ENCODE measurements at regions not wholly inside any gene's neighbourhood (a gene's known extent, or its start where the extent isn't known, plus 50 kb on each side); places are given as distances from the start of the nearest gene placed in this dataset.

GRCh38 chr2:144152817-144153271 lies 367.1 kb downstream of the ZEB2 start:
- ATAC-seq (peak; percentile 31), DNase-seq (ENCODE audit: low spot score in 2 of 2) (no peak)
- Mint-ChIP-seq H3K4me1 (peaks cover 20% of the 10 kb centered on the region), H3K36me3 (peaks cover 5% of the 10 kb centered on the region), H3K9me3 (no peaks in the 10 kb centered on the region), H3K27ac (no peak overlapping the region), H3K4me3 (no peak overlapping the region)

DNA sequence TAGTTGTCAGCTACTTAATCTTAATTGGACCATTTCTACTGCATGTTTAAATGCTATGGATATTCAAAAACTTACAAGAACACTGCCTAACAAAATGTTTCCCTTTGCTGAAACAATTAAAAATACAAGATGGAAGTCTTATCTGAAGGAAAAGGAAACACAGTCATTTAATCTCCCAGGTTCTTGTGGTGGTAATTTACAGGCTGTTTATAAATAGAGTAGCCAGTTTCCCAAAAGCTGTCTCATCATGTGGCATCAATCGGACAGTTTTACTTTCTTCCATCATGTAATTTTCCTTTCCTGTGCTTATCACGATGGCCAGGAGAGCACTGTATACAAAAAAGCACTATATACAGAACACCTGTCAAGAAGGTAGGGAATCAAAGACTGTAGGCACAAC lies 368.1 kb downstream of the ZEB2 start:
- Mint-ChIP-seq H3K36me3 (peaks cover 5% of the 10 kb centered on the region), H3K4me3 (no peak overlapping the region), H3K4me1 (peaks cover 14% of the 10 kb centered on the region), H3K27ac (no peak overlapping the region), H3K9me3 (no peaks in the 10 kb centered on the region)
- DNase-seq (ENCODE audit: low spot score in 2 of 2), result no peak
- no peak for ATAC-seq

- no peak for ATAC-seq
- Mint-ChIP-seq H3K27ac (no peak overlapping the region), H3K4me1 (peaks cover 11% of the 10 kb centered on the region), H3K36me3 (peaks cover 5% of the 10 kb centered on the region), H3K4me3 (no peak overlapping the region), H3K9me3 (no peaks in the 10 kb centered on the region)
- DNase-seq (ENCODE audit: low spot score in 2 of 2), result no peak
Measured at GRCh38 chr2:144151405-144151804, 368.5 kb downstream of the ZEB2 start.

- H3K9me3 Mint-ChIP-seq, result no peaks in the 10 kb centered on the region
- H3K4me3 Mint-ChIP-seq, result no peak overlapping the region
- peaks cover 6% of the 10 kb centered on the region for H3K4me1 Mint-ChIP-seq
- DNase-seq (ENCODE audit: low spot score in 2 of 2), result no peak
- H3K27ac Mint-ChIP-seq, result no peak overlapping the region
- peaks cover 30% of the 10 kb centered on the region for H3K36me3 Mint-ChIP-seq
- ATAC-seq, result no peak
Measured at GRCh38 chr2:144147356-144147755, 372.6 kb downstream of the ZEB2 start.

- Mint-ChIP-seq H3K4me1 (peaks cover 6% of the 10 kb centered on the region), H3K4me3 (no peak overlapping the region), H3K27ac (no peak overlapping the region), H3K9me3 (no peaks in the 10 kb centered on the region), H3K36me3 (peaks cover 30% of the 10 kb centered on the region)
- ATAC-seq (no peak), DNase-seq (ENCODE audit: low spot score in 2 of 2) (no peak)
Measured at GRCh38 chr2:144146876-144147275, 373.0 kb downstream of the ZEB2 start.

DNA sequence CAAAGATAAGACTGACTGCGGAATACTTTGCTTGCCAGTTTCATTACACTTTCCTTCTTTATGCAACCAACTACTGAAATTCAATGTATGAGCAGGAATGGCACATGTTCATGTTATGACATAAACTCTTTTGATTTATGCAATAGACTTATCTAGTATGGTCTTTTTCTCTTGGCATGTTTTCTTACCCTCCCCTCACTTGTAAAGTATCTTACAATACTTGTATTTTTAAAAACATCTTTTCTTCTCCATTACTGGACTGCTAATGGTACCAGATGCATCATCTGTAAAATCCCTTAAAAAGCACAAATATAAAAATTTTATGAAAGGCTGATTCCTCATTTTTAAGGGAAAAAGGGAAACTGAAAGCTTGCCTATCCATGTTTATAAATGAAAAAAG lies 373.8 kb downstream of the ZEB2 start:
- no peaks in the 10 kb centered on the region for H3K9me3 Mint-ChIP-seq
- DNase-seq (ENCODE audit: low spot score in 2 of 2) (no peak), ATAC-seq (no peak)
- H3K4me1 Mint-ChIP-seq, result peaks cover 6% of the 10 kb centered on the region
- H3K36me3 Mint-ChIP-seq, result peaks cover 36% of the 10 kb centered on the region
- no peak overlapping the region for H3K4me3 Mint-ChIP-seq
- no peak overlapping the region for H3K27ac Mint-ChIP-seq

GRCh38 chr2:144143294-144144151 lies 376.4 kb downstream of the ZEB2 start:
- no peak for ATAC-seq
- Mint-ChIP-seq H3K4me3 (no peak overlapping the region), H3K9me3 (no peaks in the 10 kb centered on the region), H3K27ac (peak overlapping the region; percentile 23), H3K4me1 (no peaks in the 10 kb centered on the region), H3K36me3 (peaks cover 43% of the 10 kb centered on the region)
- DNase-seq (ENCODE audit: low spot score in 2 of 2), result no peak

GRCh38 chr2:144140891-144141290 lies 379.0 kb downstream of the ZEB2 start:
- Mint-ChIP-seq H3K27ac (no peak overlapping the region), H3K36me3 (peaks cover 51% of the 10 kb centered on the region), H3K4me3 (no peak overlapping the region), H3K9me3 (no peaks in the 10 kb centered on the region), H3K4me1 (no peaks in the 10 kb centered on the region)
- DNase-seq (ENCODE audit: low spot score in 2 of 2) (no peak), ATAC-seq (no peak)

- Mint-ChIP-seq H3K9me3 (no peaks in the 10 kb centered on the region), H3K4me1 (no peaks in the 10 kb centered on the region), H3K27ac (no peak overlapping the region), H3K36me3 (peaks cover 36% of the 10 kb centered on the region), H3K4me3 (no peak overlapping the region)
- DNase-seq (ENCODE audit: low spot score in 2 of 2), result no peak
- ATAC-seq, result no peak
Measured at GRCh38 chr2:144137705-144138428, 382.1 kb downstream of the ZEB2 start.

DNA sequence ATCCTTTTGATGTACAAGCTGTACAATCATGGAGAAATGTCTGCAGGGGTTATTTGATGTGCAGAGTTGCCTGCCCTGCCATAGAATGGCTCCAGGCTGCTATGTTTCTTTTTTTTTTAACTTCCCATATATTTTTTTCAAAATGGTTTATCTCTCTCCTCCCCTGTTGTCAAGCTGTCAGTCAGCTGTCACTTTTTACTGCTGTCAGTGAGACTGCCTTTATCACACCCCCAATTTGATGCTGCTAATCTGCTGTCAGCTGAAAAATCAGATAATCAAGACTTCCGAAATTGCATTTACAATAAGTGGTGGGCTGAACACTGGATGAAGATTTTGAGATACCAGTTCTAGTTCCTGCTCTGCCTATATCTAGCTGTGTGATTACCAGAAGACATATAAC lies 382.6 kb downstream of the ZEB2 start:
- ATAC-seq, result no peak
- Mint-ChIP-seq H3K4me1 (no peaks in the 10 kb centered on the region), H3K36me3 (peaks cover 35% of the 10 kb centered on the region), H3K4me3 (no peak overlapping the region), H3K27ac (no peak overlapping the region), H3K9me3 (no peaks in the 10 kb centered on the region)
- no peak for DNase-seq (ENCODE audit: low spot score in 2 of 2)

- Mint-ChIP-seq H3K36me3 (peaks cover 32% of the 10 kb centered on the region), H3K4me1 (peaks cover 4% of the 10 kb centered on the region), H3K27ac (peak overlapping the region; percentile 29), H3K9me3 (no peaks in the 10 kb centered on the region), H3K4me3 (no peak overlapping the region)
- ATAC-seq (no peak), DNase-seq (ENCODE audit: low spot score in 2 of 2) (no peak)
Measured at GRCh38 chr2:144136297-144137010, 383.5 kb downstream of the ZEB2 start.

- ATAC-seq (no peak), DNase-seq (ENCODE audit: low spot score in 2 of 2) (no peak)
- Mint-ChIP-seq H3K9me3 (no peaks in the 10 kb centered on the region), H3K27ac (no peak overlapping the region), H3K36me3 (peaks cover 26% of the 10 kb centered on the region), H3K4me3 (no peak overlapping the region), H3K4me1 (peaks cover 25% of the 10 kb centered on the region)
Measured at GRCh38 chr2:144133936-144134665, 385.8 kb downstream of the ZEB2 start.

DNA sequence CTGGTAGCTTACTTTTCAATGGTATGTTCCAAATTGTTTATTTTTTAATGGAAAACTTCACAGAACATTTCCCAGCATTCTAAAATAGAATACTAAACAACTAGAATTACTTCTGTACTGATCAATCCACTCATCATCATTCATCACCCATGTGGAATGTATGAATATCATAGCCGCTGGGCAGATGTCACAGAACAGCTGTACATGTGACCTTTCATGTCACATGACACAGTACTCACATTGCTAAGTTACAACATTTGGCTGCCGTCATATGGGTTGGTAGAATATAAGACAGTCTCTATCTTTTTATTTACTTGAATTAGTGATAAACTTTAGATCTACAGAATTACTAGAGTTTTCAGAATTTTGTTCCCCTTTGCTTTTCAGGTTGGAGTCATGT lies 387.6 kb downstream of the ZEB2 start:
- H3K4me3 Mint-ChIP-seq, result no peak overlapping the region
- ATAC-seq (no peak), DNase-seq (ENCODE audit: low spot score in 2 of 2) (no peak)
- peaks cover 40% of the 10 kb centered on the region for H3K4me1 Mint-ChIP-seq
- H3K36me3 Mint-ChIP-seq, result peaks cover 19% of the 10 kb centered on the region
- H3K27ac Mint-ChIP-seq, result no peak overlapping the region
- no peaks in the 10 kb centered on the region for H3K9me3 Mint-ChIP-seq

- peak overlapping the region; percentile 75 for H3K27ac Mint-ChIP-seq
- H3K9me3 Mint-ChIP-seq, result no peaks in the 10 kb centered on the region
- no peak overlapping the region for H3K4me3 Mint-ChIP-seq
- DNase-seq (ENCODE audit: low spot score in 2 of 2) (no peak), ATAC-seq (peak; percentile 46)
- peaks cover 25% of the 10 kb centered on the region for H3K36me3 Mint-ChIP-seq
- H3K4me1 Mint-ChIP-seq, result peaks cover 48% of the 10 kb centered on the region
Measured at GRCh38 chr2:144131042-144131441, 388.9 kb downstream of the ZEB2 start.

GRCh38 chr2:144130551-144130950 lies 389.4 kb downstream of the ZEB2 start:
- Mint-ChIP-seq H3K9me3 (no peaks in the 10 kb centered on the region), H3K4me1 (peaks cover 53% of the 10 kb centered on the region), H3K4me3 (no peak overlapping the region), H3K27ac (peak overlapping the region; percentile 75), H3K36me3 (peaks cover 26% of the 10 kb centered on the region)
- no peak for ATAC-seq
- DNase-seq (ENCODE audit: low spot score in 2 of 2), result no peak

Measured in stimulated activated effector memory CD8-positive, alpha-beta T cell treated with anti-CD3 and anti-CD28 coated beads, Interleukin-12 subunit alpha, Interleukin-12 subunit beta, amount 100 ng/mL, for 72 hours (primary cell).